Ovary (tissue), 7 donors: ENCODE measurements at regions not wholly inside any gene's neighbourhood (a gene's known extent, or its start where the extent isn't known, plus 50 kb on each side); places are given as distances from the start of the nearest gene placed in this dataset.

ENCODE experiments used
- DNase-seq, 5 donors: peaks; one replicate each; pipeline ENCODE4 v3.0.0-alpha.2; 2019 to 2020
- H3K27ac ChIP-seq, 2 donors: fragments of 200-600 bp; one replicate each; pipeline versions ENCODE4 v1.5.1 to v1.8.0; 2019 to 2022
- H3K27me3 ChIP-seq: fragments of 200-600 bp; one replicate; pipeline ENCODE4 v1.8.0; 2022
- H3K36me3 ChIP-seq: fragments of 200-600 bp; sonication (generic); one replicate; pipeline ENCODE4 v1.5.1; 2019
- H3K4me1 ChIP-seq: one replicate; pipeline ENCODE4 v1.8.1; 2013; ENCODE audit warnings: mild to moderate bottlenecking, moderate library complexity; ENCODE audit not compliant: insufficient read depth
- H3K4me3 ChIP-seq: fragments of 200-600 bp; sonication (generic); one replicate; pipeline ENCODE4 v1.5.1; 2017
- H3K9me3 ChIP-seq, 2 donors: fragments of 200-600 bp in 1 of 2; sonication (generic) in 1 of 2; one replicate each; pipeline versions ENCODE4 v1.5.1 to v1.8.1; 2013 to 2019; ENCODE audit warnings: mild to moderate bottlenecking in 1 of 2, moderate library complexity in 1 of 2
- CTCF ChIP-seq, 3 donors: fragments of 450-650 bp in 2 of 3; fragments of 200-600 bp in 1 of 3; IDR thresholded peaks; one replicate each; pipeline versions ENCODE4 v1.5.1 to v1.8.0; 2016 to 2022; ENCODE audit warnings: antibody characterized with exemption in 3 of 3, mild to moderate bottlenecking in 1 of 3
- EP300 ChIP-seq: sonication (generic); formaldehyde crosslinking; IDR thresholded peaks from one replicate; pipeline ENCODE4 v1.6.1; 2017; ENCODE audit warnings: antibody characterized with exemption
- POLR2A ChIP-seq: fragments of 450-650 bp; IDR thresholded peaks from one replicate; pipeline ENCODE4 v1.6.1; 2017; ENCODE audit warnings: antibody characterized with exemption, mild to moderate bottlenecking, moderate library complexity
- WGBS, 3 donors: extraction: QIAGEN DNeasy Blood & Tissue Kit in 1 of 3; methylation state at CpG; one replicate each; pipeline versions ENCODE4 v1.1.5 to v1.1.7; 2013 to 2017; 5-methylcytosine and 5-hydroxymethylcytosine counted together
- intact Hi-C, 4 donors: fragments of 100-400 bp; cut with DNase I; formaldehyde crosslinking; loops; one replicate each; pipeline versions ENCODE4 v1.11.0 to v1.15.1; 2022 to 2023
- donor health status: DM: no; HTN: no; CAD: no; lungs with moderate emphysema.
- donor health status: DM: no; HTN: no; CAD: no.
- donor health status: Bipolar disorder and iron deficiency.
- donor health status: DM: no; HTN: no; CAD: no.
- donor health status: DM: yes; HTN: yes; CAD: no.

GRCh38 chr12:125467363-125467762 is 402.1 kb downstream of the AACS start:
- no peak for DNase-seq

GRCh38 chr12:125469683-125470082 is 404.4 kb downstream of the AACS start:
- Histone ChIP-seq H3K27me3 (no peaks in the 10 kb centered on the region), H3K4me3 (no peak overlapping the region), H3K4me1 (no peaks in the 10 kb centered on the region), H3K36me3 (no peaks in the 10 kb centered on the region), H3K9me3 (no peaks in the 10 kb centered on the region), H3K27ac (no peak overlapping the region)
- no peak for DNase-seq
- intact Hi-C loops, result no loop called here
- TF ChIP-seq CTCF (IDR thresholded peaks at IDR 0.05) (no peak), POLR2A (no peak), EP300 (no peak)
- WGBS, 3 donors, result 64 to 90% (median 64%) methylated on average over 1 of the region's 1 CpG

More at GRCh38 chr12:125467363-125467762, 402.1 kb downstream of the AACS start:
- no peak overlapping the region for H3K4me3 ChIP-seq
- H3K9me3 ChIP-seq, result no peaks in the 10 kb centered on the region
- no peak overlapping the region for H3K27ac ChIP-seq
- H3K27me3 ChIP-seq, result no peaks in the 10 kb centered on the region
- no peaks in the 10 kb centered on the region for H3K4me1 ChIP-seq
- intact Hi-C loops, result no loop called here
- WGBS, 3 donors, result 77 to 89% (median 80%) methylated on average over 1 of the region's 1 CpG
- no peaks in the 10 kb centered on the region for H3K36me3 ChIP-seq
- no peak for TF ChIP-seq EP300
- no peak for TF ChIP-seq POLR2A
- TF ChIP-seq CTCF (IDR thresholded peaks at IDR 0.05), result no peak

GRCh38 chr12:125470838-125471783 is 405.9 kb downstream of the AACS start:
- 70 to 76% (median 74%) methylated on average over 15 of the region's 15 CpGs for WGBS, 3 donors
- no peak for DNase-seq
- H3K9me3 ChIP-seq, result no peaks in the 10 kb centered on the region
- intact Hi-C loops, result no loop called here
- H3K27me3 ChIP-seq, result no peaks in the 10 kb centered on the region
- H3K36me3 ChIP-seq, result no peaks in the 10 kb centered on the region
- no peak overlapping the region for H3K27ac ChIP-seq
- no peak overlapping the region for H3K4me3 ChIP-seq
- no peaks in the 10 kb centered on the region for H3K4me1 ChIP-seq
- no peak for TF ChIP-seq POLR2A
- no peak for TF ChIP-seq CTCF (IDR thresholded peaks at IDR 0.05)
- TF ChIP-seq EP300, result no peak

GRCh38 chr12:125473501-125473900 is 408.3 kb downstream of the AACS start:
- no peak overlapping the region for H3K27ac ChIP-seq
- no peaks in the 10 kb centered on the region for H3K9me3 ChIP-seq
- no peaks in the 10 kb centered on the region for H3K27me3 ChIP-seq
- intact Hi-C loops, result no loop called here
- no peak overlapping the region for H3K4me3 ChIP-seq
- H3K36me3 ChIP-seq, result no peaks in the 10 kb centered on the region
- no peak for DNase-seq
- no peaks in the 10 kb centered on the region for H3K4me1 ChIP-seq
- TF ChIP-seq POLR2A (no peak), EP300 (no peak), CTCF (IDR thresholded peaks at IDR 0.05) (no peak)
